Breast epithelium (tissue), 4 donors: ENCODE measurements at regions not wholly inside any gene's neighbourhood (a gene's known extent, or its start where the extent isn't known, plus 50 kb on each side); places are given as distances from the start of the nearest gene placed in this dataset.

ENCODE experiments used
- DNase-seq, 2 donors: peaks; one replicate each; pipeline ENCODE4 v3.0.0-alpha.2; 2019; ENCODE audit warnings: low spot score in 2 of 2
- H3K27ac ChIP-seq, 2 donors: fragments of 200-600 bp; sonication (generic) in 1 of 2; one replicate each; pipeline ENCODE4 v1.5.1; 2016 to 2019; ENCODE audit warnings: mild to moderate bottlenecking in 1 of 2
- H3K27me3 ChIP-seq, 2 donors: fragments of 200-600 bp; sonication (generic) in 1 of 2; one replicate each; pipeline versions ENCODE4 v1.5.1 to v1.6.0; 2017 to 2019; ENCODE audit warnings: control low read depth in 1 of 2, mild to moderate bottlenecking in 1 of 2
- H3K36me3 ChIP-seq: fragments of 200-600 bp; one replicate; pipeline ENCODE4 v1.5.1; 2019
- H3K4me1 ChIP-seq, 2 donors: fragments of 200-600 bp; sonication (generic); one replicate each; pipeline ENCODE4 v1.5.1; 2016 to 2019; ENCODE audit warnings: control low read depth in 1 of 2
- H3K4me3 ChIP-seq, 3 donors: fragments of 200-600 bp; sonication (generic); 1 replicate in 2 of 3; 2 replicates in 1 of 3; pipeline ENCODE4 v1.5.1; 2016 to 2019; ENCODE audit warnings: mild to moderate bottlenecking in 3 of 3, moderate library complexity in 2 of 3
- H3K9me3 ChIP-seq, 2 donors: fragments of 200-600 bp; sonication (generic) in 1 of 2; one replicate each; pipeline ENCODE4 v1.5.1; 2016 to 2019; ENCODE audit warnings: control low read depth in 1 of 2
- POLR2A ChIP-seq: fragments of 450-650 bp; IDR thresholded peaks from one replicate; pipeline ENCODE4 v1.6.1; 2016; ENCODE audit warnings: antibody characterized with exemption, mild to moderate bottlenecking, moderate library complexity
- POLR2AphosphoS5 ChIP-seq, 3 donors: sonication (generic); formaldehyde crosslinking; IDR thresholded peaks; one replicate each; pipeline ENCODE4 v1.6.1; 2017; ENCODE audit warnings: antibody characterized with exemption in 3 of 3
- intact Hi-C: fragments of 100-400 bp; cut with DNase I; formaldehyde crosslinking; loops from one replicate; pipeline ENCODE4 v1.15.1; 2023; ENCODE audit warnings: low total_unique reads
- TF ChIP-seq, protein P1 (sequence below), 3 donors: fragments of 450-650 bp; IDR thresholded peaks; one replicate each; pipeline ENCODE4 v1.5.1; 2016 to 2017; ENCODE audit warnings: antibody characterized with exemption in 3 of 3, mild to moderate bottlenecking in 3 of 3, moderate library complexity in 3 of 3

GRCh38 chr7:24368161-24368560, 84.2 kb downstream of the NPY start:
- Histone ChIP-seq H3K36me3 (no peaks in the 10 kb centered on the region), H3K27ac (no peak overlapping the region), H3K4me1 (no peaks in the 10 kb centered on the region), H3K27me3 (no peaks in the 10 kb centered on the region), H3K9me3 (no peaks in the 10 kb centered on the region), H3K4me3 (no peak overlapping the region)
- intact Hi-C loops = no loop called here
- TF ChIP-seq POLR2AphosphoS5 (IDR thresholded peaks at IDR 0.05) (no peak), POLR2A (no peak)
- TF ChIP-seq, protein P1, sequence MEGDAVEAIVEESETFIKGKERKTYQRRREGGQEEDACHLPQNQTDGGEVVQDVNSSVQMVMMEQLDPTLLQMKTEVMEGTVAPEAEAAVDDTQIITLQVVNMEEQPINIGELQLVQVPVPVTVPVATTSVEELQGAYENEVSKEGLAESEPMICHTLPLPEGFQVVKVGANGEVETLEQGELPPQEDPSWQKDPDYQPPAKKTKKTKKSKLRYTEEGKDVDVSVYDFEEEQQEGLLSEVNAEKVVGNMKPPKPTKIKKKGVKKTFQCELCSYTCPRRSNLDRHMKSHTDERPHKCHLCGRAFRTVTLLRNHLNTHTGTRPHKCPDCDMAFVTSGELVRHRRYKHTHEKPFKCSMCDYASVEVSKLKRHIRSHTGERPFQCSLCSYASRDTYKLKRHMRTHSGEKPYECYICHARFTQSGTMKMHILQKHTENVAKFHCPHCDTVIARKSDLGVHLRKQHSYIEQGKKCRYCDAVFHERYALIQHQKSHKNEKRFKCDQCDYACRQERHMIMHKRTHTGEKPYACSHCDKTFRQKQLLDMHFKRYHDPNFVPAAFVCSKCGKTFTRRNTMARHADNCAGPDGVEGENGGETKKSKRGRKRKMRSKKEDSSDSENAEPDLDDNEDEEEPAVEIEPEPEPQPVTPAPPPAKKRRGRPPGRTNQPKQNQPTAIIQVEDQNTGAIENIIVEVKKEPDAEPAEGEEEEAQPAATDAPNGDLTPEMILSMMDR (IDR thresholded peaks at IDR 0.05) = no peak
- no peak for DNase-seq

DNA sequence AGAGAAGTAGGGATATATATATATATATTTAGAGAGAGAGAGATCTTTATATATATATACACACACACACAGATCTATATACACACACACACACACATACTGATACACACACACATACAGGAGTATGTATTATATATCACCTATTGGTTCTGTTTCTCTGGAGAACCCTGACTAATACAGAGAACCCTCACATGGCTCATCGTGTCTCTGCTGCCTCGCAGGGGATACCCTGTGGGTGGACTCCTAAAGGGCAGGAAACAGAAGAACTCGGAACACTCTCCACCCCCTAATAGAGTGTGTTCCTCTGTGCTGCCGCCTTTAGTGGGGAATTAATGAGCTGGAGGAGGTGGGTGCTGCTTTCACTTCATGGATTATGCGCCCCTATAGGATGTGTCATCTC, 86.6 kb downstream of the NPY start:
- no peak for TF ChIP-seq POLR2A
- no peak for TF ChIP-seq POLR2AphosphoS5 (IDR thresholded peaks at IDR 0.05)
- TF ChIP-seq, protein P1 (IDR thresholded peaks at IDR 0.05) = no peak
- no peaks in the 10 kb centered on the region for H3K36me3 ChIP-seq
- intact Hi-C loops = no loop called here
- H3K27me3 ChIP-seq = no peaks in the 10 kb centered on the region
- H3K27ac ChIP-seq = no peak overlapping the region
- no peak overlapping the region for H3K4me3 ChIP-seq
- H3K9me3 ChIP-seq = no peaks in the 10 kb centered on the region
- no peak for DNase-seq
- H3K4me1 ChIP-seq = no peaks in the 10 kb centered on the region

GRCh38 chr7:24372961-24373955, 89.3 kb downstream of the NPY start:
- no peaks in the 10 kb centered on the region for H3K27me3 ChIP-seq
- intact Hi-C loops = no loop called here
- no peak for DNase-seq

GRCh38 chr7:24378871-24379616, 95.1 kb downstream of the NPY start:
- Histone ChIP-seq H3K4me1 (no peaks in the 10 kb centered on the region), H3K36me3 (no peaks in the 10 kb centered on the region), H3K9me3 (no peaks in the 10 kb centered on the region), H3K4me3 (no peak overlapping the region), H3K27me3 (no peaks in the 10 kb centered on the region), H3K27ac (no peak overlapping the region)
- intact Hi-C loops = no loop called here
- no peak for TF ChIP-seq POLR2A
- TF ChIP-seq, protein P1 (IDR thresholded peaks at IDR 0.05) = no peak
- TF ChIP-seq POLR2AphosphoS5 (IDR thresholded peaks at IDR 0.05) = no peak
- no peak for DNase-seq

More at GRCh38 chr7:24372961-24373955, 89.3 kb downstream of the NPY start:
- no peaks in the 10 kb centered on the region for H3K36me3 ChIP-seq
- H3K4me1 ChIP-seq = no peaks in the 10 kb centered on the region
- no peaks in the 10 kb centered on the region for H3K9me3 ChIP-seq
- H3K4me3 ChIP-seq = no peak overlapping the region
- TF ChIP-seq POLR2A = no peak
- TF ChIP-seq, protein P1 (IDR thresholded peaks at IDR 0.05) = no peak
- TF ChIP-seq POLR2AphosphoS5 (IDR thresholded peaks at IDR 0.05) = no peak
- no peak overlapping the region for H3K27ac ChIP-seq
